H1 (cell line): ENCODE measurements at regions not wholly inside any gene's neighbourhood (a gene's known extent, or its start where the extent isn't known, plus 50 kb on each side); places are given as distances from the start of the nearest gene placed in this dataset.

Experiments
- CTCF ChIA-PET: fragments of 300-600 bp; sonication (Branson Sonifier 250); formaldehyde crosslinking; loops from one replicate; lab custom pipeline; 2021; ENCODE audit not compliant: partially characterized antibody; lab: Charles Lee
- POLR2A ChIA-PET: fragments of 300-600 bp; sonication (Branson Sonifier 250); formaldehyde crosslinking; loops from one replicate; lab custom pipeline; 2021; ENCODE audit warnings: inconsistent platforms; ENCODE audit not compliant: partially characterized antibody; lab: Charles Lee
- DNase-seq, 2 experiments: peaks; one replicate each; pipeline versions ENCODE4 v3.0.0 to v3.0.0-alpha.2; 2010 to 2022; ENCODE audit warnings: low spot score in 2 of 2, low read depth in 1 of 2, mixed read lengths in 1 of 2
- FAIRE-seq: peaks from 2 replicates; lab custom pipeline; 2011; peaks lifted over from hg19 to GRCh38; lab: Jason Lieb, UNC
- H2AFZ ChIP-seq: 2 replicates; pipeline ENCODE4 v1.8.1; 2012; ENCODE audit warnings: low read length, inconsistent platforms
- H2AK5ac ChIP-seq: 2 replicates; pipeline ENCODE4 v1.6.1; 2013; ENCODE audit warnings: low read depth, low read length
- H2BK120ac ChIP-seq: replicated peaks from 2 replicates; pipeline ENCODE3; 2013; ENCODE audit warnings: low read depth, low read length, inconsistent platforms
- H2BK12ac ChIP-seq: 2 replicates; pipeline ENCODE4 v1.6.1; 2013; ENCODE audit warnings: low read depth, low read length
- H2BK15ac ChIP-seq: 2 replicates; pipeline ENCODE4 v1.6.1; 2013; ENCODE audit warnings: low read length
- H2BK20ac ChIP-seq: 2 replicates; pipeline ENCODE4 v1.6.1; 2013; ENCODE audit warnings: low read length
- H2BK5ac ChIP-seq: 2 replicates; pipeline ENCODE4 v1.6.1; 2013; ENCODE audit warnings: low read depth, low read length
- H3K14ac ChIP-seq: 2 replicates; pipeline ENCODE4 v1.6.1; 2013; ENCODE audit warnings: inconsistent platforms; ENCODE audit not compliant: insufficient read length
- H3K18ac ChIP-seq: 2 replicates; pipeline ENCODE4 v1.6.1; 2013; ENCODE audit warnings: low read length; ENCODE audit errors: extremely low read depth
- H3K23ac ChIP-seq: 2 replicates; pipeline ENCODE4 v1.6.1; 2013; ENCODE audit warnings: inconsistent platforms; ENCODE audit not compliant: insufficient read length
- H3K23me2 ChIP-seq: 2 replicates; pipeline ENCODE4 v1.6.1; 2013; ENCODE audit warnings: low read depth, low read length
- H3K27ac ChIP-seq: 2 replicates; pipeline ENCODE4 v1.6.1; 2011; ENCODE audit warnings: low read depth, low read length, inconsistent platforms
- H3K27me3 ChIP-seq, 4 experiments: replicated peaks in 1 of 4; 1 replicate in 1 of 4; 2 replicates in 3 of 4; pipeline versions ENCODE4 v1.6.1 to v1.8.1; 2011 to 2013; ENCODE audit warnings: low read length in 3 of 4, mild to moderate bottlenecking in 3 of 4, inconsistent platforms in 2 of 4, mixed read lengths in 2 of 4, moderate library complexity in 1 of 4; ENCODE audit not compliant: control insufficient read depth in 3 of 4, insufficient read depth in 3 of 4; ENCODE audit errors: extremely low read depth in 1 of 4
- H3K36me3 ChIP-seq, 4 experiments: 2 replicates each; pipeline versions ENCODE4 v1.6.1 to v1.8.1; 2011 to 2013; ENCODE audit warnings: mild to moderate bottlenecking in 4 of 4, low read length in 3 of 4, moderate library complexity in 2 of 4, control low read depth in 1 of 4, inconsistent platforms in 1 of 4; ENCODE audit not compliant: insufficient read depth in 4 of 4, control insufficient read depth in 2 of 4
- H3K4ac ChIP-seq: replicated peaks from 2 replicates; pipeline ENCODE3; 2013; ENCODE audit warnings: low read length, low read depth, mixed read lengths, inconsistent platforms; ENCODE audit not compliant: insufficient read length
- H3K4me1 ChIP-seq, 4 experiments: replicated peaks in 1 of 4; 1 replicate in 1 of 4; 2 replicates in 3 of 4; pipeline versions ENCODE4 v1.6.1 to v1.8.1; 2011 to 2013; ENCODE audit warnings: low read length in 3 of 4, inconsistent platforms in 2 of 4, mixed read lengths in 1 of 4; ENCODE audit not compliant: insufficient read depth in 4 of 4, control insufficient read depth in 3 of 4
- H3K4me2 ChIP-seq, 2 experiments: 2 replicates each; pipeline versions ENCODE4 v1.6.1 to v1.8.1; 2011 to 2013; ENCODE audit warnings: low read depth in 2 of 2, low read length in 2 of 2, control low read depth in 1 of 2, inconsistent platforms in 1 of 2, mild to moderate bottlenecking in 1 of 2; ENCODE audit not compliant: insufficient read depth in 1 of 2
- H3K4me3 ChIP-seq, 4 experiments: fragments of 200-600, 300-600 bp in 1 of 4; sonication (generic), shearing (Covaris generic), sonication (Bioruptor Twin) in 1 of 4; 2 replicates each; pipeline versions ENCODE4 v1.5.1 to v1.8.1; 2011 to 2016; ENCODE audit warnings: low read length in 4 of 4, low read depth in 3 of 4, control low read depth in 2 of 4, inconsistent platforms in 2 of 4, mild to moderate bottlenecking in 2 of 4, mixed read lengths in 1 of 4, moderate library complexity in 1 of 4; ENCODE audit not compliant: insufficient read depth in 2 of 4; ENCODE audit errors: extremely low read depth in 1 of 4
- H3K56ac ChIP-seq: replicated peaks from 2 replicates; pipeline ENCODE3; 2013; ENCODE audit warnings: low read depth, mild to moderate bottlenecking, mixed read lengths, low read length, inconsistent platforms; ENCODE audit not compliant: insufficient read length
- H3K79me1 ChIP-seq: 2 replicates; pipeline ENCODE4 v1.6.1; 2013; ENCODE audit warnings: low read depth, low read length, control low read depth
- H3K79me2 ChIP-seq, 2 experiments: 2 replicates each; pipeline versions ENCODE4 v1.6.1 to v1.8.1; 2012 to 2013; ENCODE audit warnings: low read length in 2 of 2, mild to moderate bottlenecking in 2 of 2, inconsistent platforms in 1 of 2; ENCODE audit not compliant: insufficient read depth in 2 of 2, control insufficient read depth in 1 of 2
- H3K9ac ChIP-seq, 4 experiments: replicated peaks in 1 of 4; 1 replicate in 1 of 4; 2 replicates in 3 of 4; pipeline versions ENCODE4 v1.6.1 to v1.8.1; 2011 to 2013; ENCODE audit warnings: low read depth in 3 of 4, low read length in 3 of 4, control low read depth in 2 of 4, mild to moderate bottlenecking in 2 of 4, moderate library complexity in 2 of 4, inconsistent platforms in 1 of 4; ENCODE audit errors: extremely low read depth in 1 of 4
- H3K9me3 ChIP-seq, 2 experiments: 2 replicates each; pipeline versions ENCODE4 v1.6.1 to v1.8.1; 2012 to 2013; ENCODE audit warnings: mild to moderate bottlenecking in 2 of 2, moderate library complexity in 2 of 2, control low read depth in 1 of 2, inconsistent platforms in 1 of 2, low read depth in 1 of 2, low read length in 1 of 2, mixed read lengths in 1 of 2; ENCODE audit not compliant: insufficient read depth in 2 of 2
- H4K20me1 ChIP-seq, 2 experiments: replicated peaks in 1 of 2; 2 replicates each; pipeline versions ENCODE3 to v1.8.1; 2011 to 2013; ENCODE audit warnings: inconsistent platforms in 2 of 2, low read length in 2 of 2, mild to moderate bottlenecking in 1 of 2; ENCODE audit not compliant: insufficient read depth in 2 of 2, control insufficient read depth in 1 of 2
- H4K5ac ChIP-seq: 2 replicates; pipeline ENCODE4 v1.6.1; 2013; ENCODE audit warnings: low read length, low read depth, mixed read lengths, inconsistent platforms; ENCODE audit not compliant: insufficient read length
- H4K8ac ChIP-seq: 2 replicates; pipeline ENCODE4 v1.8.0; 2013; ENCODE audit warnings: mild to moderate bottlenecking, moderate library complexity, low read length, inconsistent platforms; ENCODE audit not compliant: insufficient read depth; ENCODE audit errors: extremely low read depth
- H4K91ac ChIP-seq: replicated peaks from 2 replicates; pipeline ENCODE3; 2013; ENCODE audit warnings: low read length, mixed read lengths, inconsistent platforms; ENCODE audit not compliant: insufficient read length
- CHD2 ChIP-seq: IDR thresholded peaks from 2 replicates; pipeline ENCODE4 v1.6.1; 2012; ENCODE audit warnings: low read length, improper control_type of control experiment
- EGR1 ChIP-seq: IDR thresholded peaks from 2 replicates; pipeline ENCODE4 v1.6.1; 2011; ENCODE audit warnings: low read depth, low read length, borderline replicate concordance
- EP300 ChIP-seq, 2 experiments: IDR thresholded peaks; 1 replicate in 1 of 2; 2 replicates in 1 of 2; pipeline ENCODE4 v1.6.1; 2011 to 2012; ENCODE audit warnings: low read depth in 2 of 2, low read length in 2 of 2, mild to moderate bottlenecking in 2 of 2, borderline replicate concordance in 1 of 2, inconsistent platforms in 1 of 2, moderate library complexity in 1 of 2
- KDM5A ChIP-seq: fragments of 200-600 bp; IDR thresholded peaks from 2 replicates; pipeline ENCODE4 v1.7.1; 2012; ENCODE audit warnings: mild to moderate bottlenecking, low read length, inconsistent platforms, mixed read lengths
- SAP30 ChIP-seq: fragments of 300-600 bp; sonication (generic); IDR thresholded peaks from 2 replicates; pipeline ENCODE4 v1.7.1; 2012; ENCODE audit warnings: low read length, moderate library complexity, mild to moderate bottlenecking, inconsistent platforms; ENCODE audit not compliant: insufficient read depth, insufficient replicate concordance
- SUZ12 ChIP-seq: fragments of 200-600 bp; sonication (generic); IDR thresholded peaks from 2 replicates; pipeline ENCODE4 v1.6.1; 2012; ENCODE audit warnings: mild to moderate bottlenecking, inconsistent platforms, low read length, moderate library complexity, mixed read lengths
- TCF12 ChIP-seq: IDR thresholded peaks from 2 replicates; pipeline ENCODE4 v1.6.1; 2011; ENCODE audit warnings: low read depth, mild to moderate bottlenecking, low read length
- TEAD4 ChIP-seq: IDR thresholded peaks from 2 replicates; pipeline ENCODE4 v1.6.1; 2012; ENCODE audit warnings: low read depth, low read length, inconsistent platforms, mixed read lengths
- WGBS, 2 experiments: shearing (Covaris generic) in 1 of 2; methylation state at CpG; one replicate each; pipeline versions ENCODE4 v1.1.6 to v1.1.7; 2013 to 2015; ENCODE audit warnings: low lambda C conversion rate in 2 of 2, mixed read lengths in 2 of 2, inconsistent platforms in 1 of 2, low coverage in 1 of 2, missing lambda C conversion rate in 1 of 2; ENCODE audit not compliant: insufficient replicate concordance in 2 of 2, insufficient coverage in 1 of 2, insufficient read length in 1 of 2; ENCODE audit errors: extremely low coverage in 1 of 2, missing lambda C conversion rate in 1 of 2; 5-methylcytosine and 5-hydroxymethylcytosine counted together

DNA sequence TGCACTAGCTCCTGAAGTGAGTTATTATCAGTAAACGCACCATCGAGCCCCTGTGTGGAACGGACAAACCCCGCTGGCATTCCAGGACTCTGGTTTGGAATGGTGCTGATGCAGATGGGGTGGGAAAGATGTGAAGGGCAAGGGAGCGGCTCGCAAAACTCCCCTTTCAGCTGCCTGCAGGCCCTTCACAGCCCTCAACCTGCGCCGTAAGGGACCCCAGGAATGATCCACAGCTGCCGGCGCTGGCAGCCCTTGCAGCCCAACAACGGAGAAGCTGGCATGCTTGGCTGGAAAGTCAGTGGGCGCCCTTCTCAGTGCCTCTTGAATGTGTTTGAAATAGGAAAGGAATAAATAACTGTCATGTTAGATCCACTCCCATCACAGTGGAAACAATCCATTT lies 1445.5 kb downstream of the BRD1 start:
- Histone ChIP-seq H2BK120ac (no peak overlapping the region), H3K79me1 (no peaks in the 10 kb centered on the region), H3K4me2 (no peak overlapping the region), H2BK20ac (no peak overlapping the region), H2BK12ac (no peak overlapping the region), H2BK5ac (no peak overlapping the region), H3K79me2 (no peaks in the 10 kb centered on the region), H4K8ac (no peak overlapping the region), H3K14ac (no peak overlapping the region), H3K27me3 (no peaks in the 10 kb centered on the region; a peak in 3 of 7 replicates), H3K9ac (no peak overlapping the region), H2AFZ (no peak overlapping the region), H4K91ac (no peak overlapping the region), H3K18ac (no peak overlapping the region), H3K23me2 (no peaks in the 10 kb centered on the region), H3K9me3 (0 out of 4 replicates have a peak, but pooled peaks cover 2 to 4% of the 10 kb centered on the region in 2 experiments), H3K27ac (no peak overlapping the region), H2BK15ac (0 out of 2 replicates have a peak overlapping the region, but pooled peaks have one; percentile 46), H3K4me1 (peaks cover 0 to 3% (median under 1%) of the 10 kb centered on the region in 4 experiments; a peak in 1 of 7 replicates), H2AK5ac (no peak overlapping the region), H4K20me1 (no peaks in the 10 kb centered on the region), H3K23ac (no peak overlapping the region), H3K4me3 (no peak overlapping the region), H4K5ac (no peak overlapping the region), H3K56ac (no peak overlapping the region), H3K36me3 (no peaks in the 10 kb centered on the region), H3K4ac (no peak overlapping the region)
- POLR2A ChIA-PET: interaction anchor here (1.0 kb wide), 1 partner anchor 10 kb away, joined by 3 read pairs; no protein-coding TSS in a partner anchor
- CTCF ChIA-PET: no interaction called here
- DNase-seq: peak in 1 of 2 experiments; percentile 20
- FAIRE-seq: no peak
- WGBS, 2 experiments: 91% methylated on average over 11 of the region's 12 CpGs; no CpG with 5 or more reads in 1 of the 2 experiments
- TF ChIP-seq SUZ12 (no peak), TEAD4 (no peak), EP300 (IDR thresholded peaks at IDR 0.05; ENCODE audit: borderline replicate concordance in 1 of 2, low read depth in 2 of 2, low read length in 2 of 2) (no peak), CHD2 (no peak), TCF12 (no peak), EGR1 (no peak), SAP30 (no peak), KDM5A (no peak)
